ENCODE measurements at regions not wholly inside any gene's neighbourhood (a gene's known extent, or its start where the extent isn't known, plus 50 kb on each side); places are given as distances from the start of the nearest gene placed in this dataset.

DNA sequence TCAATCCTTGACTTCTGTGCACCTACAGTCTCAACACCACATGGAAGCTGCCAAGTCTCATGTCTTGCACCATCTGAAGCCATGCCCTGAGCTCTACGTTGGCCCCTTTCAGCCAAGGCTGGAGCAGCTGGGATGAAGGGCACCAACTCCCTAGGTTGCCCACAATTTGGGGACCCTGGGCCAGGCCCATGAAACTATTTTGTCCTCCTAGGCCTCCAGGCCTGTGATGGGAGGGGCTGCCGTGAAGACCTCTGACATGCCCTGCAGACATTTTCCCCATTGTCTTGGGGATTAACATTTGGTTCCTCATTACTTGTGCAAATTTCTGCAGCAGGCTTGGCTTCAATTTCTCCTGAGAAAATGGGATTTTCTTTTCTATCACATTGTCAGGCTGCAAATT lies 285.1 kb downstream of the DTWD2 start:
- Histone ChIP-seq H3K4me1 (no peaks in the 10 kb centered on the region), H3K36me3 (no peaks in the 10 kb centered on the region), H3K27ac (no peak overlapping the region), H3K4me3 (no peak overlapping the region), H3K9me3 (peaks cover 0 to 11% (median 0%) of the 10 kb centered on the region in 4 donors), H3K27me3 (no peaks in the 10 kb centered on the region)
- DNase-seq = no peak
- TF ChIP-seq, protein P1, sequence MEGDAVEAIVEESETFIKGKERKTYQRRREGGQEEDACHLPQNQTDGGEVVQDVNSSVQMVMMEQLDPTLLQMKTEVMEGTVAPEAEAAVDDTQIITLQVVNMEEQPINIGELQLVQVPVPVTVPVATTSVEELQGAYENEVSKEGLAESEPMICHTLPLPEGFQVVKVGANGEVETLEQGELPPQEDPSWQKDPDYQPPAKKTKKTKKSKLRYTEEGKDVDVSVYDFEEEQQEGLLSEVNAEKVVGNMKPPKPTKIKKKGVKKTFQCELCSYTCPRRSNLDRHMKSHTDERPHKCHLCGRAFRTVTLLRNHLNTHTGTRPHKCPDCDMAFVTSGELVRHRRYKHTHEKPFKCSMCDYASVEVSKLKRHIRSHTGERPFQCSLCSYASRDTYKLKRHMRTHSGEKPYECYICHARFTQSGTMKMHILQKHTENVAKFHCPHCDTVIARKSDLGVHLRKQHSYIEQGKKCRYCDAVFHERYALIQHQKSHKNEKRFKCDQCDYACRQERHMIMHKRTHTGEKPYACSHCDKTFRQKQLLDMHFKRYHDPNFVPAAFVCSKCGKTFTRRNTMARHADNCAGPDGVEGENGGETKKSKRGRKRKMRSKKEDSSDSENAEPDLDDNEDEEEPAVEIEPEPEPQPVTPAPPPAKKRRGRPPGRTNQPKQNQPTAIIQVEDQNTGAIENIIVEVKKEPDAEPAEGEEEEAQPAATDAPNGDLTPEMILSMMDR (IDR thresholded peaks at IDR 0.05) = no peak
- no peak for TF ChIP-seq POLR2A (IDR thresholded peaks at IDR 0.05)

GRCh38 chr5:118701791-118702190 lies 286.6 kb downstream of the DTWD2 start:
- Histone ChIP-seq H3K27ac (no peak overlapping the region), H3K4me1 (no peaks in the 10 kb centered on the region), H3K4me3 (no peak overlapping the region), H3K36me3 (no peaks in the 10 kb centered on the region), H3K9me3 (peaks cover 0 to 11% (median 0%) of the 10 kb centered on the region in 4 donors), H3K27me3 (no peaks in the 10 kb centered on the region)
- DNase-seq = no peak
- no peak for TF ChIP-seq POLR2A (IDR thresholded peaks at IDR 0.05)
- TF ChIP-seq, protein P1 (IDR thresholded peaks at IDR 0.05) = no peak

DNA sequence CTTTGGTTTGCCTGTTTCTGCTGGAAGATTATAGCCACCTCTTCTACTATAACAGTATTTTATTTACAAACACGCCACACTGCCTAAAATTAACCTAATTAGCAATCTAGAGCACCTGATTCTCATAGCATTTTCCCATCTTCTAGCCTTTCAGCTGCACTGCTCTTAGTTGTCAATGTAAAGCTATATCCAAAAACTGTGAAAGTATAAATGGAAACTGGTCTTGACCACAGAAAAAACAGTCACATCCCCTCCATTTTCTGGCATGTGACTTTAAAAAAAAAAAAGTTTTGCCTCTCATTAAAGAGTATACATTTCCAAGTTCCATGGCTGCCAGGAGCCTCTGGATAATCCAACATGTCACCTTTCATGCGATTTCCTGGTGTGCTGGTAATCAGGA lies 287.8 kb downstream of the DTWD2 start:
- no peak overlapping the region for H3K4me3 ChIP-seq
- TF ChIP-seq, protein P1 (IDR thresholded peaks at IDR 0.05) = no peak
- TF ChIP-seq POLR2A (IDR thresholded peaks at IDR 0.05) = no peak
- no peak overlapping the region for H3K27ac ChIP-seq
- H3K36me3 ChIP-seq = no peaks in the 10 kb centered on the region
- H3K27me3 ChIP-seq = no peaks in the 10 kb centered on the region
- H3K9me3 ChIP-seq = peaks cover 0 to 11% (median 0%) of the 10 kb centered on the region in 4 donors
- no peak for DNase-seq
- H3K4me1 ChIP-seq = no peaks in the 10 kb centered on the region

- no peaks in the 10 kb centered on the region for H3K27me3 ChIP-seq
- no peak overlapping the region for H3K4me3 ChIP-seq
- H3K4me1 ChIP-seq = no peaks in the 10 kb centered on the region
- H3K27ac ChIP-seq = no peak overlapping the region
- TF ChIP-seq POLR2A (IDR thresholded peaks at IDR 0.05) = no peak
- TF ChIP-seq, protein P1 (IDR thresholded peaks at IDR 0.05) = no peak
- no peak for DNase-seq
- no peaks in the 10 kb centered on the region for H3K36me3 ChIP-seq
- H3K9me3 ChIP-seq = peaks cover 0 to 8% (median 0%) of the 10 kb centered on the region in 4 donors
These were observed 289.6 kb downstream of the DTWD2 start for GRCh38 chr5:118698774-118699173.

DNA sequence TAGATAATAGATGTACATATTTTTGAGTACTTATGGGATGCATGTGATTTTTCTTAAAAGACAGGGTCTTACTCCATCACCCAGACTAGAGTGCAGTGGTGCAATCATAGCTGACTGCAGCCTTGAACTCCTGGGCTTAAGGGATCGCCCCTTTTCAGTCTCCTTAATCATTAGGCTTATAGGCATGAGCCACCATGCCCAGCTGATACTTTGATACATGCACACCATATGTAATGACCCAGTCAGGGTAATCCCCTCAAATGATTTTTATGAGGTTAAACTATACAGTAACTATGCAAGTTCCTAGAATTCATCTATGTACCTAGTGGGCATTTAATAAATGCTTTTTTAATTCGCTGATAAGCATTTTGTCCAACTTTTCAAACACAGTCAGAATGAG lies 292.3 kb downstream of the DTWD2 start:
- Histone ChIP-seq H3K36me3 (no peaks in the 10 kb centered on the region), H3K27ac (no peak overlapping the region), H3K9me3 (no peaks in the 10 kb centered on the region), H3K4me1 (no peaks in the 10 kb centered on the region), H3K27me3 (no peaks in the 10 kb centered on the region), H3K4me3 (no peak overlapping the region)
- no peak for DNase-seq
- TF ChIP-seq, protein P1 (IDR thresholded peaks at IDR 0.05) = no peak
- TF ChIP-seq POLR2A (IDR thresholded peaks at IDR 0.05) = no peak

DNA sequence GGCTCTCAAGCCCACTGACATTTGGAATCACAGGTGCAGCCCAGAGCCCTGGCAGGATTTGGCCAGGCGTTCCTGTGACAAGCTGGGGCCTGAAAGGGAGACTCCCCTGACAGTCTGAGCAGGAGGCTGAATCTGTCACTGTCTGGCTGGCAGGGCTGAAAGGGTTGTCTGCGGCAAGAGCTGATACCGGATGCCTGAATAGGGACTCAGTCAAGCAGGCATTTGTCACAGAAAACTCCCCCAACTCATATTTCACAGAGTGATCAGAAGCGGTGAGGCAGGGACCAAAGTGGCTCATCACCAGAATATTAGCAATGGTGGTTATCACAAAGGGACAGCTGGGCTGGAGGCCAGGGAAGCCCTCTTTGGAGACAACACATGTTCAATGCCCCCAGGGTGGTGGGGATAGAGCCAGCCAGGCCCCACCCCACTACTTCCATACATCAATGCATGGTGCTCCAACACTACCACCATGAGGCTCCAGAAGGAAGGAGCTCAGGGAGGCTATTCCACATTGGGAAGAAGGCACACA lies 295.5 kb downstream of the DTWD2 start:
- Histone ChIP-seq H3K9me3 (no peaks in the 10 kb centered on the region), H3K36me3 (no peaks in the 10 kb centered on the region), H3K4me1 (no peaks in the 10 kb centered on the region), H3K27ac (no peak overlapping the region), H3K4me3 (no peak overlapping the region), H3K27me3 (no peaks in the 10 kb centered on the region)
- DNase-seq = no peak
- TF ChIP-seq, protein P1 (IDR thresholded peaks at IDR 0.05) = no peak
- TF ChIP-seq POLR2A (IDR thresholded peaks at IDR 0.05) = no peak

Measured in Peyer's patch (tissue), 4 donors.